ENCODE measurements at regions not wholly inside any gene's neighbourhood (a gene's known extent, or its start where the extent isn't known, plus 50 kb on each side); places are given as distances from the start of the nearest gene placed in this dataset.

GRCh38 chr12:88802096-88802706, 221.9 kb upstream of the KITLG start:
- TF ChIP-seq CTCF (IDR thresholded peaks at IDR 0.05) (no peak), POLR2A (IDR thresholded peaks at IDR 0.05) (no peak)
